NCI-H187 (cell line): ENCODE measurements at regions not wholly inside any gene's neighbourhood (a gene's known extent, or its start where the extent isn't known, plus 50 kb on each side); places are given as distances from the start of the nearest gene placed in this dataset.
"Not testable (repeated sequence)": the region's sequence is repeated elsewhere in the genome, so short reads cannot be mapped to it uniquely, and the experiment has no call there.

Source experiments
- DNase-seq, 2 experiments: peaks; one replicate each; lab custom pipeline; 2025; lab: John Stamatoyannopoulos, UW

DNA sequence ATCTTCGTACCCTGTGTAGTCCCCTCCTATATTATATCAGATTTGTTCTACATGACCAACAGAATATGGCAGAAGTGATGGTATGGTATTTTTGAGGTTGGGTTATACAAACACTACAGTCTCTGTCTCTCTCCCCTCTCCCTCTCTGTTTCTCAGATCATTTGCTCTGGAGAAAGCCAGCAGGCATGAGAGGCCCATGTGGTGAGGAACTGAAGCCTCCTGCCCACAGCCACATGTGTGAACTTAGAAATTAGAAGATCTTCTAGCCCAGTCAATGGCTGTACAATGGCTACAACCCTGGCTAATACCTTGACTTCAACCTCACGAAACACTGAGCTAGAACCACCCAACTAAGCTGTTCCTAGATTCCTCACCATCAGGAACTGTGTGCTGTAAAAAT, 250.6 kb downstream of the SMAD2 start:
- no peak for DNase-seq

DNA sequence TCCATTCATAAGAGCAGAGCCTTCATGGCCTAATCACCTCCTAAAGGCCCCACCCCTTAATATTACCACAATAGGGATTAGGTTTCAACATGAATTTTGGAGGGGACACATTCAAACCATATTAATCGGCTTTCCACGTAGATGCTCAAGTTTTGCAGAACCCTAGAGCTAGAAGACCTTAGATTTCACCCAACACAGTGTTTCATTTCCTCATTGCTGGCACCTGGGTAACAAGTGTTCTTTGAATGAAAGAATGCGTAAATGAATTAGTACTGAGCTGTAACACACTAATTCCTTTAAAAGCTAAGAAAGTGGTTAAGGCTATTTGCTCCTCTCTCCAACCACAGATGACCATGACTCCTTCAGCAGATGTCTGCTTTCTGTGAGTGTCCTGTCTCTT, 252.5 kb downstream of the SMAD2 start:
- no peak for DNase-seq

DNA sequence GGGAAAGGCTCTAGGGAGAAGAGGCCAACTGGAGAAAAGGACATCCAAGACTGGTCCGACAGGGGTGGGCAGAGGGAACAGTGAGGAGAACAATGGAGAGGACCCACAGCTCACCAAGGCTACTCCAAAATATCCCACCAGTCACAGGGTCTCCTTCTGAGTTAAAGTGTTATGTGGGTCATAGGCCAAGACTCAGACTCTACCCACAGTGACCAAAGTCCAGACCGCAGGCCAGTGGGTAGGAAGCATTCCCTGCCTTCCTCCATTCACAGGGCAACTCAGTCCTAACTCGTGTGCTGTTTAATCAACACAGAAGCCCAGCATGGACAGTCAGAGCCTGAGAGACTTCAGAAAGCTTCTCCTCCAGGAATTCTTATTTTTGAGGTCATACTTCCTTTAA, 260.6 kb downstream of the SMAD2 start:
- no peak for DNase-seq

DNA sequence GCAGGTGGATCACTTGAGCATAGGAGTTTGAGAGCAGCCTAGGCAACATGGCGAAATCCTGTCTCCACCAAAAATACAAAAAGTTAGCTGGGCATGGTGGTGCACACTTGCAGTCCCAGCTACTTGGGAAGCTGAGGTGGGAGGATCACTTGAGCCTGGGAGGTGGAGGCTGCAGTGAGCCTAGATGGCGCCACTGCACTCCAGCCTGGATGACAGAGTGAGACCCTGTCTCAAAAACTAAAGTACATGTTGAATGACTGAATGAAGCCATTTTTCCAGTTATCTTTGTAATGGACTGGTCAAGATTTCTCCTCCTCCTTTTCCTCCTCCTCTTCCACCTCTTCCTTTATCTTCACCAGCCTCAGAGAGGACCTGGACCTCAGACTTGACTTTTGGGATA, 272.0 kb downstream of the SMAD2 start:
- no peak for DNase-seq

DNA sequence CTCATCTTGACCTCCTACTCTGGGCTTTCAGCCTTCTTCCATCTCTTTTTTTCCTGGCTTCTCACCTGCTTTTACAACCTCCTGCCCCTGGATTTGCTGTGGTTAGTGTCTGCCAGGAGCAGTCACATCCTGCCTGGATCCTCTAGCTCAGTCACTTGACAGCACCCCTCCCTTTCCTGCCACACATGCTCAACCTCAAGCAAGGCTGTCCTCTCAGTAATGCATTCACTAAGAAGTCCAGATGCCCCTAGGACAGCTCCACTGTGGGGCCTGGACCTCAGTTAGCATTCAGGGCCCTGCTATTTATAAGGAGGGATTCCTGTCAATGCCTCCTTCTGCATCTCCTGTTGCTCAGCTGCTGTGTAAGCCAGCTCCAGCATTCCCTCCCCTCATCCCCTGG, 275.5 kb downstream of the SMAD2 start:
- DNase-seq, result no peak

DNA sequence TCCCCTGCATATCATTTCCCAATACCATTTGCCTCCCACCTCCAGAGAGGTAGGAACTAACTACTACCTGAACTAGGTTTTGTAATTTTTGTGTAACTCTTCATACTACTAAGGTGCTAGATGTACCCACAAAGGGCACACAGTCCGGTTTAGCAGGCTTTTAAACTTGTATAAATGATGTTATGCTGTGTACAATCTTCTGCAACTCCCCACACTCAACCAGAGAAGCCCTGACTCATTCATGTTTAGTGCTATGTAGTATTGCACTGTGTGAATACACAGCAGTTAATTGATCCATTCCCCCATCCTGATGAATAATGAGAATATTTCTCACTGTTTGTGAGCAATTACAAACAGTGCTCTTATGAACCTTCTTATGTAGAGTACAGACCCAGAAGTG, 285.6 kb downstream of the SMAD2 start:
- no peak for DNase-seq

DNA sequence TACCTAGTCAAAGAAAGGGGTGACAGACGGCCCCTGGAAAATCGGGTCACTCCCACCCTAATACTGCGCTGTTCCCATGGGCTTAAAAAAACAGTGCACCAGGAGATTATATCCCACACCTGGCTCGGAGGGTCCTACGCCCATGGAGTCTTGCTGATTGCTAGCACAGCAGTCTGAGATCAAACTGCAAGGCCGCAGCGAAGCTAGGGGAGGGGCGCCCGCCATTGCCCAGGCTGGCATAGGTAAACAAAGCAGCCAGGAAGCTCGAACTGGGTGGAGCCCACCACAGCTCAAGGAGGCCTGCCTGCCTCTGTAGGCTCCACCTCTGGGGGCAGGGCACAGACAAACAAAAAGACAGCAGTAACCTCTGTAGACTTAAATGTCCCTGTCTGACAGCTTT, 292.9 kb downstream of the SMAD2 start:
- not testable (repeated sequence) for DNase-seq

DNA sequence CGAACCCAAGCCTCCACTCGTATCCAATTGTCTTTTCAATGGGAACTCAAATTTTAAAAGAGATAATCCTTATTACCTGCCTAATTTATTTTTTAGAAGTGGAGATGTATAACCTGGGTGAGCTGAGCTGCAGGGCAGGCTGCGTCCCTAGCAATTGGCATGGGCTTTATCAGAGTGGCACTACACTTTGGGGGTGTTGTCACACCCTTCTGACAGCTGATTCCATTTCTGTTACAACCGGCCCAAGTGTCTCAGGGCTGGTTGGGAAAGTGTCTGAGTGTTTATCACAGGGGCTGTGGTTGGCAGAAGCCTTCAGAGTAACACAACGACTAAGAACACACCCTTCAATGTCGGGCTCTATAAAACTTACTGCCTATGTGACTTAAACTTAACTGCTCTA, 295.0 kb downstream of the SMAD2 start:
- DNase-seq, result no peak

DNA sequence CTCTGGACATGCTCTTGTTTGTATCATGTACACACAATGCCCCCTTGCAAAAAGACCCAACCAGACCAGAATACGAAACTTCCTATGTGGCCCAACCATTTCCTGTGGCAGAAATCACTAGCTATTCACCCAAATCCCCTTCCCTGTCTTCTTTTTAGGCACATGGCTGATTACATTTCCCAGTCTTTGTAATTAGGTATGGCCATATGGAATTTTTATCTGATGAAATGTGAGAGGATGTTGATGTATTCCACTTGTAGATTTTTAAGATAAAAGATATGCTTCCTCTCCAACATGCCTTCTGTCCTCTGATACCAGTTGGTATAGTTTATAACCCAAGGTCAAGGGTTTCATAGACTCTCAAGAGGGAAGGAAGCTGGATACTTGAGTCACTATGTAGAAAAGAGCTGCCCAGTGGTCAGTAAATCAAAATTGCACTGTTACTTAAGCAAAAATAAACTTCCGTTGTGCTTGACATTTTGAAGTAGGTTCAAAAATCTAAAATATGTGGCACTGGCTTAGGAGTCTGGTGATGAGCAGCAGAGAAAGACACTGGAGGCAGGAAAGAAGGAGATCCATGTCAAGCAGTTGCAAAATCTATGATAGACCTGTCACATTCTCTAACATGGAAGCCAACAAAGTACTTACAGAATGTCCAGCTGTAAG, 297.4 kb downstream of the SMAD2 start:
- no peak for DNase-seq

DNA sequence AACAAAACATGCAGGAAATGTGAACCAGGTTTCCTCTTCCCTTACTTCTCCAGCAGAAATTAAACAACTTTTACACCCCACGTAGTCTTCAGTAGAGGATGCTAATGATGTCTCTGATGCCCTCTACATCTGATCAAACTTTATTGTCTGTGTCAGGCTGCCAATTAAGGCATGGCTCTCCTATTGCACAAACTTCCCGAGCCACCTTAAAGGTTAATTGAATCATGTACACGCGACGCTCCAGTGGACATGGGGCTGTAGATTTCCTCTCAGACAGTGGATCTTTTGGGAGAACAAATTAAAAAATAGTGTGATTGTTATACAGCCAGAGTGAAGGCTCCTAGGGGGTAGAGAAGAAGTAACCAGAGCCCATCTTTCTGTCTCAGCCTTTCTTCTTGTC, 301.6 kb downstream of the SMAD2 start:
- DNase-seq, result no peak

DNA sequence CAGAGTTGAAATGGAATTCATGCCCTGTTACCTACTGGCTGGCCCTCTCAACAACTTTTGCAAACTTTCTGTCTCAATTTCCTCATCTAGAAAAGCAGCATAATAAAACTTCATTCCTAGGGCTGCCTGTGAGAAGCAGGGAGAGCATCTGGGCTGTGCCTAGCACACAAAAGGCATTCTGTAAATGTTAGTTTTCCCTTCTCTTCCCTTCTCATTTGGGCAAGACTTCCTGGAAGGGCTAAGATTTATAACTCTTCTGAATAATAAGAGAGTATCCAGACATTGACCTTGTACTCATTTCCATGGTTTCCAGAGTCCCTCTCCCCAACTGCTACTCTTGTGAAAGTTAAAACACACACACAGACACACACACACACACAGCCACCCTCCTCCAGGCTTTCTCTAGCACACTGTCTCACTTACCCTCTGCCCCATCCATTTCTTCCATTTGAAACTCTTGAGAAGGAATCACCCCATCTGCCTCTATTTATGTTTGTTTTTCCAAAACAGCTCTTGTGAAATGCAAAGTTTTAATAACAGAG, 302.1 kb downstream of the SMAD2 start:
- no peak for DNase-seq

DNA sequence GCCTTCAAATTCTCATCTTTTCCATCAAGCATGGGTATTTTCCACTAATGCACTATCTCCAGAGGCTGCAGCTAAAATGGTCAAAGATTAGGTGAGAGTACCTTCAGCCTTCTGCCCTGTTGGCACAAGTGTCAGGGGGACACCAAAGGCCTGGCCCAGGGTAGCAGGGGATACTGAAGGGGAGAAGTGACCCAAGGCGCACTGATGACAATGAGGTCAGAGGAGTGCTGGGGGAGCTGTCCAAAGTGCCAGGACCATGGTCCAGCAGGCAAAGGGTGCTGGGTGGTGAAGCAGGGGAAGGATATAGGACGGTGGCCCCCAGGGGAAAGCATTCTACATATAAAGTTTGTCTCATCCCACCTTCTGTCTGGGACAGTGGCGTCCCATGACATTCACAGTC, 303.4 kb downstream of the SMAD2 start:
- no peak for DNase-seq

DNA sequence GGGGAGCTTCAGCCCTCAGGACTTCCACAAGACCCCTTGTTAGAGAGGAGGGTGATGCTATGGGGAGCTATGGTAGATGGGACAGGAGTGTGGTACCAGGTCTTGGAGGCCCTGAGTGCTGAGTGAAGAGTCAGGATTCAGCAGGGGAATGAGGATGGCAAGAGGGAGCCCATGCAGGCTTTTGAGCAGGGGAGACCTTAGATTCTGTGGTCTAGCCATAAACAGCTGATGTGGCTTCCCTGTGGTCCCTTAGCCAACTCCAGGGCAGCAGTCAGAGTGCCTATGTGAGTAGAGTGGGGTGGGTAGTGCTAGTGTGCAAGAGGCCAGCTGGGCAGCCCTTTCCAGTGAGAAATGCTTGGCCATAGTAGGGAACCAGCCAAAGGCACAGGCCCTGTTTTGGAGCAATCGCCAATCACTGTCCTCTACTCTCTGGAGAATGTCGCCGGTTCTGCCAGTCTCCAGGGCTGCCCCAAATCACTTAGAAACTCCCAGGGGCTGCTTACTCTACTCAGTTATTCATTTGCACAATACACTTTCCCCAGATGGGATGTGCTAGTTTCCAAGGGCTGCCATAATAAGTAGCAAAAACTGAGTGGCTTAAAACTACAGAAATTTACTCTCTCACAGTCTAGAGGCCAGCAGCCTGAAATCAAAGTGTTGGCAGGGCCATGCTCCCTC, 310.5 kb downstream of the SMAD2 start:
- DNase-seq, result no peak

DNA sequence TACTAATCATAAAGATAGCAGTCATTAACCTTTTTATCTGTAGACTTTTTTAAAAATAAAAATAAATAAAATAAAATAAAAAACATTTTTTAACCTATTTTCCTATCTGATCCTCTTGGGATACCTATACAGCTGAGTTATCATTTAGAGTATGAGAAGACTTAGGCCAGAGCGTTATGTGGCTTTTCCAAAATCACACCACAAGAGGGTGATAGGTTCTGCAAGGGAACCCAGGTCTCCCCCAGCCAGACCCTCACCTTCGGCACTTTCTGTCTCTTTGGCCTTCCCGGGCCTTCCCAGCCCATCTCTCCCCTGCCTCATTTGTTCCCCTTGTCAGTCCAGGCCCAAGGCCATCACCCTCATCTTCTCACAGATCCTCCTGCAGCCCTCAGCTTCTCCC, 311.7 kb downstream of the SMAD2 start:
- no peak for DNase-seq

DNA sequence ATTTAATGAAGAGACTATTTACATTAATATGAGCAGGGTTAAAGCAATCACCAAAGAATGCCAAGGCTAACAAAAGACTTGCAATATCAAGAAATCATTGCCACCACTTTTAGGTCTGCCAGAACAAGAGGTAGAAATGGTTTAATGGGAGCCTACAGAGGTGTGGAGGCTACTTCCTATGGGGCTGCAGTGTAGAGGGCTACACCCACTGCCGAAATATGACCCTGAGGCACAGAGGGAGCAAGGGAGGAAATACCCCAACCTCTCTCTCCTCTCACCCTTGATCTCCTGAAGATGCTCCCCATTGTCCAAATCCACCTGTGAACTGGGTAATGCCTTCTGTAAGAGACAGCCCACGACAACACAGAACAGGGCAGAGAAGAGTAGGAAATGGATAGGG, 315.4 kb downstream of the SMAD2 start:
- DNase-seq, result no peak

DNA sequence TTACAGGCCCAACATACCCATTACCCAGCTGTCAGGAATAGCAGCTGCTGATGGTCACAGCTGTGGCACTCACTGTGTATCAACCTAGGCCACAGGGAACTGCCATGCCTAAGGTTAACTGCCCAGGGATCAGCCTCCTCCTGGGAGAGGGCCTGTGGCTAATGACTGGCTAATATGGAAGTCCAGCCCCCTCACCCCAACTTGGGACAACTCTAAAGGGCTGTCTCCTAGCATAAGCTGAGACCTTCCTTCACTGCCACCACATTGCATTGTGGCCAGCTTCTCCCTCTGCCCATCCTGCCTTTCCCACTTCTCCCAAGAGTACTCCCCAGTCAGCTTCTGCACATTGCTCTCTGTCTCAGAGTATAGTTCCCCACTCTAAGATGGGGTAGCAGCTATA, 316.5 kb downstream of the SMAD2 start:
- no peak for DNase-seq

DNA sequence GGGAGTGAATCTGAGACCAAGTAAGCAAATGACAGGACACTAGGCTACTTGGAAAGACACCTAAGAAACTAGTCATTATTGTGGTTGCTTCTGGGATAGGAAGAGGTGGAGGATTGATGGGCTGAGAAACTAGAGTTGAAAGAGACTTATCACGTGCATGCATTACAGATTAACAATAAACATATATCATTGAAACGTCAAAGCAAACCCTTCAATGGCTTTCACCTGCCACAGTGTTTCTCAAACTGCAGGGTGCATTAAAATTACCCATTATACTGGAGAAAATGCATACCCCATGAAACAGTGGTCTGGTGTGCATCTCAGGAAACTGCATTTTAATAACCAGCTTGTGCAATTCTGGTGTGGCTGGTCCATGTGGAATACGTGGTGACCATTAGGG, 318.8 kb downstream of the SMAD2 start:
- DNase-seq, result no peak

DNA sequence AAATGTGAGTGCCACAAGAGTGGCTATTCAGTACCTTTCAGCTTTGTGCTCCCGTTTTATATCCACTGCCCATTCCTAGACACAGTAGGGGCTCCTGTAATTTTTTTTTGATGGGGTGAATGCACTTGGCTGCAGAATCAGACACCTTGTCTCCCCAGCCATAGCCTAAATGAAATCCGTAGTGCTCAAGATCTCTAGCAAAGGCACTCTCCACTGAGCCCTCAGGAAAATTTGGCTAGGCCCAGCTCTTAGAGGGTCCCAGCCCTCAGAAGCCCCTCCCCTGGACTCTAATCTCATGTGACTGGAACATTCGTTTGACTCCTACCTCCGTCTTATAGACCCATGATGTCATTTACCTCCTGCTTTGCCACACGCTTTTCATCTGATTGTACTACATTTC, 323.9 kb downstream of the SMAD2 start:
- no peak for DNase-seq

DNA sequence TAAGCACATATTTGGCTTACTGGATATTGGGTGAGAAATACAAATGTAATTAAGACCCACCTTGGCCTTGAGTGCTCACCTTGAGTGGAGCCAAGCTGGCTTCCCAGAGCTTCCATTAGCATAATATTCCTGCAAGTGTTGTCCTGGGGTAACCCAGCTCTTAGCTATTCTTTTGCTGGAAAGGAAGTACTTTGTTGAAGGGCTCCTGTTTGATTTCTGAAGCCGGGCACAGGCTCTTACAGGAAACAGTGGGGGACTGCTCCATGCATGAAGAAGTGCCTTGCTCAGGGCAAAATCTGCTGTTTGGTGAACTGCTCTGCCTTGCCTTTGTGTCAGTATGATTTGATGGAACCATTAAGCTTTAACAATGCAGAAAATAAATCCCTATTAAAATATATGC, 325.4 kb downstream of the SMAD2 start:
- peak in 1 of 2 experiments; percentile 6 for DNase-seq

DNA sequence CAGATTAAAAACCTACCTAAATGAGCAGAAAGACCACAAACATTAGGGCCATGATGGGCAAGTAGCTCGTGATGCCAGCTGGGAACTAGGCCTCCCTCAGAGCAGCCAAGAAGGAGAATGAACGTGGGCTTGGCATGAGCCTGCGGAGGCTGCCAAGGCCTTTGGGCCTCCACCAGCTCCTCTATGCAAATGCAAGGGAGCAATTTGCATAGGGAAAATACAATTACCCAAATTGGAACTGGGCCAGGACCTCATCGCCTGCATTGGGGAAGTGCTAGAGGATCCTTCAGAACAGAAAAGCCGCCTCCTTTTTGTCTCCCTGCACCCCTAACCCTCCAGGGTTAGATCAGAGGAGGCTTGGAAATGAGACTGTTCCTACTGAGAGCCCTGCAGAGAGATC, 326.4 kb downstream of the SMAD2 start:
- DNase-seq, result no peak

DNA sequence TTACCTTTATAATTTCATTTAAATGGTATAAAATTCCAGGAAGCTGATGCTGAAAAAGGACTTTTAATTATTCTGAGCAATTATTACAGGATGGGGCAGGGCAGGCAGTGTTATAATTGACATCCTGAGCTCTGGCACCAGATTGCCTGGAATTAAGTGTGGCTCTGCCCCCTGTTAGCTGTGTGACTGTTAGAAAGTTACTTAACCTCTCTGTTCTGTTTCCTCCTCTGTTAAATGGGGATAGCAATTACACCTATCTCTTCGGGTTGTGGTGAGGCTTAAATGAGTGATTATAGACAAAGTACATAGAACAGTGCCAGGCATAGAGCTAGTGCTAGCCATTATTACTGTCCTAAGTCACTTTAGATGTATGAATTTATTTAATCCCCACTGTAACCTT, 327.3 kb downstream of the SMAD2 start:
- DNase-seq, result no peak

DNA sequence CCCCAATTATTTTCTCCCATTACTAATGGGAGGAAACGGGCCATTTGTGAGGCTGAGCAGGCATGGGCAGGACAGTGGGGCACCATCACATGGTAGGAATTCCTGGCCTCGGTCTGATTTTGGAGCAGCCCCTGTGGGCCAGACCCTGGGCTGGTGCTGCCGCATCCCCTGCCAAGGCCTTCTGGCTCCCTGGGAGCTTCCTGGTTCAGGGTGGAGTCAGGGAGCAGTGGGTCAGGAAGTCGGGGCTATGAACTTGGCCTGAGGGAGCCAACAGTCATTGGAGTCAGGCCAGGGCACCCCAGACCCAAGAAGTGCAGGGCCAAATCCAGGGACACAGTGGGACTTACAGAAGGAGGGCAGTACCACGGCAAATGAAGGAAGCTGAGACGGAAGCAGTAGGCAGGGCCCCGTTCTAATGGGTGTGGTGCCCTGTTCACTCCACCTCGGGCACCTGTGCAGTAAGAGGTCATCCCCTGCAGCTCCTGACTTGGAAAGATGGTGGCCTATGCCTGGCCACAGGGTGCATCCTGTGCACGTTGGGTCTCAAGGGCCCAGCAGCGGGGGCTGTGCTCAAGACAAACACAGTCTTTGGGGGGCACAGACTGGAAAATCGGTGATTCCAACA, 328.1 kb downstream of the SMAD2 start:
- DNase-seq, result no peak

DNA sequence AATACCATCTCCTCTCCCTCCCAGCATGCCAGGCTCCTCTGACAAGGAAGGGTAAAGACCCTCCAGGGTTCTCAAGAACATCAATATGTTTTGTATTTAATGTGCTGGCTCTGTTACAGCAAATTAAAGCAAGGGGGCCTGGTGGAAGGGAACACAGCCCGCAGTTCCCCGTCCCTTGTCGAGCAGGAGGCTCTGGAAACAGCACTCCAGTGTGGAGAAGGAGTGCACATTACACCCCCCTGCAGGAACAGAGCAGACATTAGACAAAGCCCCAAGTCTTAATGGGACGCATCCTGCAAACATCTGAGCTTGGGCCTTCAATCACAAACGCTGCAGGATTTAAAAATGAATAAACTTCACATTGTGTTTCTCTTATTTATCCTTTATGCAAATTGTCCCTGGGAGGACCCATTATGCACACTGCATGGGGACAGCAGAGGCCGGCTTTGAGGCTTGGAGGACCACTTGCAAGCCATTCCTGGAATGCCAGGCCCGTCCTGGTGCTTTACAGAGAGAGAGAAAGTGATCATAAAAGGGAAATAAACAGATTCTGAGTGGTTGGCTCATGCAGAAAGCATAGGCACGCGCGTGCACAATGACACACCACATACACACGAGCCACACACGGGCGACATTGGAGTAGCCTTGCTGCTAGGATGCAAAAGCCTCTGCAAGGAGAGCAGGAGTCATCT, 328.7 kb downstream of the SMAD2 start:
- no peak for DNase-seq
